OCI-LY7 (cell line): ENCODE measurements at regions not wholly inside any gene's neighbourhood (a gene's known extent, or its start where the extent isn't known, plus 50 kb on each side); places are given as distances from the start of the nearest gene placed in this dataset.

ENCODE experiments used
- EZH2phosphoT487 ChIP-seq: fragments of 200-600 bp; sonication (generic); IDR thresholded peaks from 2 replicates; pipeline ENCODE4 v1.6.1; 2018; ENCODE audit warnings: low read depth, borderline replicate concordance, mild to moderate bottlenecking, mixed run types, antibody characterized with exemption, low read length, moderate library complexity, mixed read lengths
- TF ChIP-seq, protein P1 (sequence below): fragments of 200-600 bp; sonication (generic); conservative IDR thresholded peaks from 2 replicates; pipeline ENCODE4 v1.5.1; 2014; ENCODE audit warnings: mild to moderate bottlenecking, antibody characterized with exemption, low read length, moderate library complexity, mixed read lengths

- TF ChIP-seq, protein P1, sequence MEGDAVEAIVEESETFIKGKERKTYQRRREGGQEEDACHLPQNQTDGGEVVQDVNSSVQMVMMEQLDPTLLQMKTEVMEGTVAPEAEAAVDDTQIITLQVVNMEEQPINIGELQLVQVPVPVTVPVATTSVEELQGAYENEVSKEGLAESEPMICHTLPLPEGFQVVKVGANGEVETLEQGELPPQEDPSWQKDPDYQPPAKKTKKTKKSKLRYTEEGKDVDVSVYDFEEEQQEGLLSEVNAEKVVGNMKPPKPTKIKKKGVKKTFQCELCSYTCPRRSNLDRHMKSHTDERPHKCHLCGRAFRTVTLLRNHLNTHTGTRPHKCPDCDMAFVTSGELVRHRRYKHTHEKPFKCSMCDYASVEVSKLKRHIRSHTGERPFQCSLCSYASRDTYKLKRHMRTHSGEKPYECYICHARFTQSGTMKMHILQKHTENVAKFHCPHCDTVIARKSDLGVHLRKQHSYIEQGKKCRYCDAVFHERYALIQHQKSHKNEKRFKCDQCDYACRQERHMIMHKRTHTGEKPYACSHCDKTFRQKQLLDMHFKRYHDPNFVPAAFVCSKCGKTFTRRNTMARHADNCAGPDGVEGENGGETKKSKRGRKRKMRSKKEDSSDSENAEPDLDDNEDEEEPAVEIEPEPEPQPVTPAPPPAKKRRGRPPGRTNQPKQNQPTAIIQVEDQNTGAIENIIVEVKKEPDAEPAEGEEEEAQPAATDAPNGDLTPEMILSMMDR = no peak
- TF ChIP-seq EZH2phosphoT487 = no peak
These were observed 140.3 kb downstream of the NDUFA10 start for GRCh38 chr2:239884875-239885274.
